Hindlimb muscle (tissue), 1 donor: ENCODE measurements at regions not wholly inside any gene's neighbourhood (a gene's known extent, or its start where the extent isn't known, plus 50 kb on each side); places are given as distances from the start of the nearest gene placed in this dataset.
"Not testable (repeated sequence)": the region's sequence is repeated elsewhere in the genome, so short reads cannot be mapped to it uniquely, and the experiment has no call there.

Experiments
- DNase-seq: peaks from one replicate; pipeline ENCODE4 v3.0.0-alpha.2; 2013

GRCh38 chr2:221752781-221753180 lies 180.7 kb upstream of the EPHA4 start:
- no peak for DNase-seq

- DNase-seq = no peak
Observed at GRCh38 chr2:221750316-221750715, 178.2 kb upstream of the EPHA4 start.

GRCh38 chr2:221747289-221747972 lies 175.3 kb upstream of the EPHA4 start:
- DNase-seq = no peak

- no peak for DNase-seq
Observed at GRCh38 chr2:221741496-221742211, 169.6 kb upstream of the EPHA4 start.

- no peak for DNase-seq
Observed at GRCh38 chr2:221731432-221732145, 159.5 kb upstream of the EPHA4 start.

GRCh38 chr2:221726894-221727513 lies 154.9 kb upstream of the EPHA4 start:
- DNase-seq = no peak

- no peak for DNase-seq
Observed at GRCh38 chr2:221724631-221725203, 152.6 kb upstream of the EPHA4 start.

- DNase-seq = not testable (repeated sequence)
Observed at GRCh38 chr2:221724117-221724516, 152.0 kb upstream of the EPHA4 start.

GRCh38 chr2:221716426-221717303 lies 144.6 kb upstream of the EPHA4 start:
- no peak for DNase-seq

GRCh38 chr2:221715523-221716247 lies 143.6 kb upstream of the EPHA4 start:
- no peak for DNase-seq

GRCh38 chr2:221710744-221711143 lies 138.6 kb upstream of the EPHA4 start:
- DNase-seq = no peak

GRCh38 chr2:221708902-221709301 lies 136.8 kb upstream of the EPHA4 start:
- DNase-seq = no peak

GRCh38 chr2:221705185-221705877 lies 133.2 kb upstream of the EPHA4 start:
- no peak for DNase-seq

- DNase-seq = no peak
Observed at GRCh38 chr2:221704442-221704841, 132.3 kb upstream of the EPHA4 start.

GRCh38 chr2:221693365-221693764 lies 121.3 kb upstream of the EPHA4 start:
- DNase-seq = no peak

GRCh38 chr2:221691571-221691970 lies 119.5 kb upstream of the EPHA4 start:
- DNase-seq = no peak

- DNase-seq = no peak
Observed at GRCh38 chr2:221689140-221689539, 117.0 kb upstream of the EPHA4 start.

GRCh38 chr2:221680548-221680947 lies 108.4 kb upstream of the EPHA4 start:
- no peak for DNase-seq

GRCh38 chr2:221677688-221678087 lies 105.6 kb upstream of the EPHA4 start:
- no peak for DNase-seq

GRCh38 chr2:221676566-221677172 lies 104.6 kb upstream of the EPHA4 start:
- DNase-seq = no peak
